Right atrium auricular region (tissue), 2 donors: ENCODE measurements at regions not wholly inside any gene's neighbourhood (a gene's known extent, or its start where the extent isn't known, plus 50 kb on each side); places are given as distances from the start of the nearest gene placed in this dataset.
A peak's percentile ranks its signal among the peaks of the same experiment; 100 is the strongest.

Source experiments
- DNase-seq: peaks from one replicate; pipeline ENCODE4 v3.0.0-alpha.2; 2019; ENCODE audit warnings: low spot score
- H3K27ac ChIP-seq, 2 donors: fragments of 200-600 bp; sonication (generic); 1 replicate in 1 of 2; 2 replicates in 1 of 2; pipeline ENCODE4 v1.5.1; 2016 to 2019
- H3K27me3 ChIP-seq, 2 donors: fragments of 200-600 bp; sonication (generic); one replicate each; pipeline versions ENCODE4 v1.5.1 to v1.6.0; 2017 to 2019
- H3K36me3 ChIP-seq: fragments of 200-600 bp; sonication (generic); one replicate; pipeline ENCODE4 v1.5.1; 2016
- H3K4me1 ChIP-seq, 2 donors: fragments of 200-600 bp; sonication (generic); one replicate each; pipeline versions ENCODE4 v1.5.1 to v1.6.0; 2017 to 2019
- H3K4me3 ChIP-seq, 2 donors: fragments of 200-600 bp; sonication (generic); 1 replicate in 1 of 2; 2 replicates in 1 of 2; pipeline ENCODE4 v1.5.1; 2017 to 2019; ENCODE audit warnings: mild to moderate bottlenecking in 1 of 2, moderate library complexity in 1 of 2
- H3K9me3 ChIP-seq, 2 donors: fragments of 200-600 bp; sonication (generic); one replicate each; pipeline ENCODE4 v1.5.1; 2019
- CTCF ChIP-seq, 2 donors: fragments of 200-600 bp; sonication (generic); IDR thresholded peaks; one replicate each; pipeline ENCODE4 v1.5.1; 2019; ENCODE audit warnings: antibody characterized with exemption in 2 of 2

- Histone ChIP-seq H3K9me3 (no peaks in the 10 kb centered on the region), H3K27me3 (no peaks in the 10 kb centered on the region), H3K27ac (no peak overlapping the region), H3K4me3 (no peak overlapping the region), H3K4me1 (peaks cover 0 to 6% of the 10 kb centered on the region in 2 donors), H3K36me3 (no peaks in the 10 kb centered on the region)
- no peak for TF ChIP-seq CTCF (IDR thresholded peaks at IDR 0.05)
- DNase-seq = no peak
These were observed 167.5 kb upstream of the NECTIN1 start for GRCh38 chr11:119896387-119897045.

- no peak overlapping the region for H3K4me3 ChIP-seq
- H3K36me3 ChIP-seq = no peaks in the 10 kb centered on the region
- no peaks in the 10 kb centered on the region for H3K9me3 ChIP-seq
- TF ChIP-seq CTCF (IDR thresholded peaks at IDR 0.05) = no peak
- no peaks in the 10 kb centered on the region for H3K27me3 ChIP-seq
- H3K4me1 ChIP-seq = peaks cover 0 to 11% of the 10 kb centered on the region in 2 donors
- no peak for DNase-seq
- no peak overlapping the region for H3K27ac ChIP-seq
These were observed 167.0 kb upstream of the NECTIN1 start for GRCh38 chr11:119895981-119896380.

- no peak overlapping the region for H3K27ac ChIP-seq
- DNase-seq = no peak
- TF ChIP-seq CTCF (IDR thresholded peaks at IDR 0.05) = no peak
- H3K9me3 ChIP-seq = no peaks in the 10 kb centered on the region
- no peak overlapping the region for H3K4me3 ChIP-seq
- no peaks in the 10 kb centered on the region for H3K27me3 ChIP-seq
- no peaks in the 10 kb centered on the region for H3K36me3 ChIP-seq
- H3K4me1 ChIP-seq = peaks cover 0 to 17% of the 10 kb centered on the region in 2 donors
These were observed 165.9 kb upstream of the NECTIN1 start for GRCh38 chr11:119894916-119895315.

- H3K9me3 ChIP-seq = no peaks in the 10 kb centered on the region
- no peak for TF ChIP-seq CTCF (IDR thresholded peaks at IDR 0.05)
- H3K4me3 ChIP-seq = no peak overlapping the region
- H3K27me3 ChIP-seq = no peaks in the 10 kb centered on the region
- peaks cover 0 to 17% of the 10 kb centered on the region in 2 donors for H3K4me1 ChIP-seq
- peak overlapping the region; percentile 39 to 57 for H3K27ac ChIP-seq
- no peak for DNase-seq
- H3K36me3 ChIP-seq = no peaks in the 10 kb centered on the region
These were observed 163.4 kb upstream of the NECTIN1 start for GRCh38 chr11:119892311-119892808.

GRCh38 chr11:119891055-119891768 is 162.2 kb upstream of the NECTIN1 start:
- H3K27ac ChIP-seq = peak overlapping the region; percentile 39 to 57
- no peaks in the 10 kb centered on the region for H3K9me3 ChIP-seq
- no peaks in the 10 kb centered on the region for H3K27me3 ChIP-seq
- peaks cover 0 to 17% of the 10 kb centered on the region in 2 donors for H3K4me1 ChIP-seq
- H3K4me3 ChIP-seq = no peak overlapping the region
- no peaks in the 10 kb centered on the region for H3K36me3 ChIP-seq
- TF ChIP-seq CTCF (IDR thresholded peaks at IDR 0.05) = no peak
- DNase-seq = peak; percentile 61
